Neural cell (in vitro differentiated cells): ENCODE measurements at regions not wholly inside any gene's neighbourhood (a gene's known extent, or its start where the extent isn't known, plus 50 kb on each side); places are given as distances from the start of the nearest gene placed in this dataset.

Experiments
- CTCF ChIP-seq: fragments of 450-650 bp; IDR thresholded peaks from 2 replicates; pipeline ENCODE4 v1.5.1; 2014; ENCODE audit warnings: antibody characterized with exemption, mild to moderate bottlenecking, moderate library complexity; ENCODE audit not compliant: poor library complexity, severe bottlenecking
- EP300 ChIP-seq: fragments of 450-650 bp; conservative IDR thresholded peaks from 2 replicates; pipeline ENCODE4 v1.6.1; 2014; ENCODE audit warnings: antibody characterized with exemption, mild to moderate bottlenecking, moderate library complexity; ENCODE audit not compliant: poor library complexity, severe bottlenecking
- EZH2 ChIP-seq: fragments of 200-600, 300-800 bp; shearing (Covaris generic), sonication (generic); IDR thresholded peaks from 2 replicates; pipeline ENCODE4 v1.6.1; 2014; ENCODE audit warnings: antibody characterized with exemption, low read length, borderline replicate concordance, mild to moderate bottlenecking; ENCODE audit not compliant: insufficient read depth, poor library complexity, severe bottlenecking
- POLR2AphosphoS5 ChIP-seq: IDR thresholded peaks from 2 replicates; pipeline ENCODE4 v1.6.1; 2012
- RAD21 ChIP-seq: fragments of 450-650 bp; conservative IDR thresholded peaks from 2 replicates; pipeline ENCODE4 v1.6.1; 2014; ENCODE audit warnings: antibody characterized with exemption, mild to moderate bottlenecking, moderate library complexity
- SMC3 ChIP-seq: fragments of 450-650 bp; conservative IDR thresholded peaks from 2 replicates; pipeline ENCODE4 v1.6.1; 2014; ENCODE audit warnings: antibody characterized with exemption, mild to moderate bottlenecking, moderate library complexity; ENCODE audit not compliant: poor library complexity
- TAF1 ChIP-seq: IDR thresholded peaks from 2 replicates; pipeline ENCODE4 v1.6.1; 2012; ENCODE audit warnings: low read depth

- no peak for TF ChIP-seq CTCF
- TF ChIP-seq RAD21 = no peak
- no peak for TF ChIP-seq POLR2AphosphoS5
- TF ChIP-seq EZH2 = no peak
- no peak for TF ChIP-seq TAF1
- TF ChIP-seq SMC3 = no peak
- no peak for TF ChIP-seq EP300
Measured at GRCh38 chr7:116377721-116378120, 121.8 kb upstream of the CAV2 start.
